C4-2B (cell line): ENCODE measurements at regions not wholly inside any gene's neighbourhood (a gene's known extent, or its start where the extent isn't known, plus 50 kb on each side); places are given as distances from the start of the nearest gene placed in this dataset.

Experiments used
- H3K27ac ChIP-seq: fragments of 450-650 bp; 2 replicates; pipeline ENCODE4 v1.5.1; 2017
- ZFX ChIP-seq: fragments of 450-650 bp; IDR thresholded peaks from 2 replicates; pipeline ENCODE4 v1.6.1; 2017
- TF ChIP-seq, protein P1 (sequence below): fragments of 450-650 bp; conservative IDR thresholded peaks from 2 replicates; pipeline ENCODE4 v1.5.1; 2017; ENCODE audit warnings: mild to moderate bottlenecking

DNA sequence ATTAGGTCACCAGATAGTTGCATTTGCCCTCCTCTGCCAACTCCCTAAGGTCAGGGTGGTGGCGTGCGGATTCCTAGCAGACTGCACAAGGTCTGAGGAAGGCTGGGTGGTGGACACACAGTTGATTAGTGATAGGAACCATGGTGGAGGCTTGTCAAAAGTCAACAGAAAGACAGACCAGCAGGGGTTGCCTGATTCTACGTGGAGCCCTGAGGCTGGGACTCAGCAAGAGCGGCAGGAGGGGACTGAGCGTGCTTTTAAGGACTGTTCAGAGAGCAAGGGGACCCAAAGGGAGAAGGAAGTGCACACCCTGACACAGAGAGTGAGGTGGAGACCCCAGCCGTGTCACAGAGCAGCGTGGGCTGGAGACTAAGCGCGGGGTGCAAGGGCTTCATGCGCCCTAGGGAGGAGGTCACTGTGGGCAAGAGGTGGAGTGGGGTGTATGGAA is 513.2 kb downstream of the RNF144A start:
- TF ChIP-seq, protein P1, sequence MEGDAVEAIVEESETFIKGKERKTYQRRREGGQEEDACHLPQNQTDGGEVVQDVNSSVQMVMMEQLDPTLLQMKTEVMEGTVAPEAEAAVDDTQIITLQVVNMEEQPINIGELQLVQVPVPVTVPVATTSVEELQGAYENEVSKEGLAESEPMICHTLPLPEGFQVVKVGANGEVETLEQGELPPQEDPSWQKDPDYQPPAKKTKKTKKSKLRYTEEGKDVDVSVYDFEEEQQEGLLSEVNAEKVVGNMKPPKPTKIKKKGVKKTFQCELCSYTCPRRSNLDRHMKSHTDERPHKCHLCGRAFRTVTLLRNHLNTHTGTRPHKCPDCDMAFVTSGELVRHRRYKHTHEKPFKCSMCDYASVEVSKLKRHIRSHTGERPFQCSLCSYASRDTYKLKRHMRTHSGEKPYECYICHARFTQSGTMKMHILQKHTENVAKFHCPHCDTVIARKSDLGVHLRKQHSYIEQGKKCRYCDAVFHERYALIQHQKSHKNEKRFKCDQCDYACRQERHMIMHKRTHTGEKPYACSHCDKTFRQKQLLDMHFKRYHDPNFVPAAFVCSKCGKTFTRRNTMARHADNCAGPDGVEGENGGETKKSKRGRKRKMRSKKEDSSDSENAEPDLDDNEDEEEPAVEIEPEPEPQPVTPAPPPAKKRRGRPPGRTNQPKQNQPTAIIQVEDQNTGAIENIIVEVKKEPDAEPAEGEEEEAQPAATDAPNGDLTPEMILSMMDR, result no peak
- TF ChIP-seq ZFX, result no peak
- no peak overlapping the region for H3K27ac ChIP-seq

DNA sequence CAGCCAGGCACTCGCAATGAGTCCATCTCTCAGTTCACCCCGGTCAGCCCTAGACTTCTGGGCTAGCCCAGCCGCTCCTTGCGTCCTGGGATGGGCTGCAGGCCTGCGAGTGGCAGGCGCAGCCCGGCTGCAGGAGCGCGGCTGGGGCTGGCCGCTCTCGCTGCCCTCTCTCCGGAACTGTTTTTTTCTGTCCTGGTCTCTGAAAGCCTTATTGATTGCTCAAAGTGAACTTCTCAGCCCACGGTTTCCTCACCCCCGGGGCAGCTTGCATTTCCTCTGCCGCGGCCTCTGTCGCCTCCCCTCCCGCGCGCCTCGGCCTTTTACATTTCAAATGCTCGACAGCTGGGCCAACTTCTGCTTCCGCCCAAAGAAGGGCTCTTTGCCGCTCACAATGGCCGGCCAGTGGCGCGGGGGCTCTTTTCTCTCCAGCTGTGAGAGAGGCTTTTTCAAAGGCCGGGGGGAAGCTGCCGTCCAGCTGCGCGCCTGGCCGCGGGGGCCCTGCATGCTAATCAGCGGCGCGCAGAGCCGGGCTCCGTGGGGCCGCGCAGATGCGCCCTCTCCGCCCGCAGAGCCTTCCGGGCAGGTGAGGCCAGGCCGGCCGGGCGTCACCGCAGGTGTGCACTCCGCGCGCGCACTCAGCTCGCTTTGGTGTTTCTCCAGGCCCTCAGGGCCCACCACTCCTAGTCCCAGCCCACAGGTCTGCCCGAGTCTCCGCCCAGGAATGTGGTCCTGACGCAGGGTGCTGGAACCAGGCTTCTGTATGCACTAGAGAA is 513.8 kb downstream of the RNF144A start:
- no peak overlapping the region for H3K27ac ChIP-seq
- TF ChIP-seq ZFX, result no peak
- TF ChIP-seq, protein P1, result no peak

DNA sequence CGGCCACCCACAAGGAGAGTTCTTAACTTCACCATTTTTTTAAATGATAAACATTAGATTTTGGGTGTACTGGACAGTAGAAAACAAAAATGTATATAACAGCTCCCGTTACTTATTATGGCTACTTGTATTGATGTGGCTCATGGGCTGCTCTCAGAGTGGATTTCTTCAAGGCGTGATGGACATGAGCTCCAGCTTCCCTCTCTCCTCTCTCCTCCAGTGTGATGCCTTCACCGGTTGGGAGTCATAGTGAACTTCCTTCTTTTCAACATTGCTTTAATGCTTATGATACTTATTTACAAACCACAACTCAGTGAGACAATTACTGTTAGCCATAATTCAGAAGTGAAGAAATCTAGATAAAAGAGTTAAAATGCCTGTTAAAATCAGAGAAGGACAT is 515.2 kb downstream of the RNF144A start:
- no peak for TF ChIP-seq ZFX
- TF ChIP-seq, protein P1, result no peak

DNA sequence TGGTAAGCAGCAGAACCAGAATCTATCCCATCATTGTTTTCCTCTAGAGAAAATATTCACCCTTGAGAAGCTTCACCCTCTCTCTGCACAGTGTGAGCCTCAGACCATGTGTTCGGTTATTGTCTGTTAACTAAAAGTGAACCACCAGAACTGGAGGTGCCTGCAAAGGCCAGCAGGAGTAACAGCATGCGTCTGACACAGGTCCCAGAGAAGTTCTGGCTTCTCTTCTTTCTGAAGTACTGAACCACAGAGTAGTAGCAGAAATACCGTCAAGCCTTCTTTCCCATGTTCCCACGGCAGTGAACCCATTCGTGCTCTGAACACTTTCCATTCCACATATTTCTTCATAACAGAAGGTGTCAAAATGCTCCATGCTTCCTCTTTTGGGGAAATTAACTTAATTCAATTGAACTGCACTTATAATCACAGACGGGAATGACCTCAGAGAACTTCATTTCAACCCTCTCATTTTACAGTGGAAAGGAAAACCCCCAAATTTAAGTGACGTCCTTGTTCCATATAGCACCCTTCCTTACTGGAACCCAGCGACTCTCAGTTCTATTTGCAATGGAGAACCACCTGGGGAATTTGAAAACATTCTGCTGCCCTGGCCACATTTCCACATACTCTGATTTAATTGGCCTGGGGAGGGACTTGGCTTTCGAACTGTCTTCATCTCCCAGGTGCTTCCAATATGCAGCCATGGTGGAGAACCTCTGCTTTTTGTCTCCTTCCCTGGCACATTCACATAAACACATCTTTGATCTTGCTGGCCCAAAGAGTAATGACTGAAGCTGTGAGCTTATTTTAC is 519.1 kb downstream of the RNF144A start:
- TF ChIP-seq ZFX, result no peak
- TF ChIP-seq, protein P1, result no peak
- no peak overlapping the region for H3K27ac ChIP-seq

More for the DNA sequence above, 515.2 kb downstream of the RNF144A start:
- no peak overlapping the region for H3K27ac ChIP-seq

DNA sequence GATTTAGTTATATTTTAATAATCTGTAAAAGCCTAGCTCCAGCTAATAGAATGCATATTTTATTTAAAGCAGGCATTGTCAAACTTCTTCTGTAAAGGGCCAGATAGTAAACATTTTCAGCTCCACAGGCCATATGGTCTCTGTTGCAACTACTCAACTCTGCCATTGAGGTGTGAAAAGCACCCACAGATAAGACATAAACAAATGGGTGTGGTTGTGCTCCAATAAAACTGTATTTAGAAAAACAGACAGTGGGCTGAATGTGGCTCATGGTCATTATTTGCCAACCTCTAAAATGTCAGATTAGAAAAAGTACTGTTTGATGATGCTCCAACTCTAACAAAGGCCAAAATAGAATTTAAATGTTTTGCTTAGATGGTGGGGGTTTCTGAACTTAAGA is 519.9 kb downstream of the RNF144A start:
- no peak overlapping the region for H3K27ac ChIP-seq
- TF ChIP-seq, protein P1, result no peak
- no peak for TF ChIP-seq ZFX

DNA sequence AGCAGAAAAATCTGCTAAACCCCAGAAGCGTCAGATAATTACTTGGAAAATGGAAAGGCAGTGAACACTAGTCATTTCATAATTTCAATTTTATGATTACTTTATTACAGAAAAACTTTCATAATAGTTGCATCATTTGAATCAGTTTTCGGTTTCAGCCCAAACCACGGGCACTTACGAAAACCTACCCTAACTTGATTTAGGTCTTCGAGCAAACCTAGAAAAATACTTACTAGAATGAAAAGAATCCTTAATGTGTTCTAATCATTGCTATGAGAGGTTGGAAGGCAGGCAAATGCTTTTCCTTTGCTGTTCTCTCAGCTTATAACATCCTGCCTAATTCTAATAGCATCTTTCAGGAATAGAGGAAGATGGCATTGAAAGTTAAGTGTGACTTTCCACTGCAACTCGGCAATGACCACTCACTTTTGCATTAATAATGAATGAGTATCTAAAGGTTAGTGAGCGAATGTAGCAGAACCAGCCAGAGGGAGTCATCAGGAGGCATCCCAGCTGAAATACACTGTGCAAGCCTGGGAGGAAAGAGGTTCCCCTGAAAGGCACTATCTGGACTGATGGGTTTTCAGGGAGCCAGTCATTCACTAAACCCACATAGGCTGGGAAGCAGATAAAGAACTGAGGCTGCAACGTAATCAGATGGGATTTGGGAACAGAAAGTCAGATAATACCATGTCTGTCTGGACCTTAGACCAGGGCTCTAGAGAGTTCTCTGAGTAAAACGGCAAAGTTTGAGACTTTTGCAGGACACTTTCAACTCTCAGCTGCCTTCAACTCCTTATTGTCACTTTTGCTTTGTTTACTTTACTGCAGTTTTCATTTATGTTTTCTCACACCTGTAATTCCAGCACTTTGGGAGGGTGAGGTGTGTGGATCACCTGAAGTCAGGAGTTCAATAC is 520.8 kb downstream of the RNF144A start:
- no peak overlapping the region for H3K27ac ChIP-seq
- TF ChIP-seq ZFX, result no peak
- TF ChIP-seq, protein P1, result no peak
